COLO829 (cell line): ENCODE measurements at regions not wholly inside any gene's neighbourhood (a gene's known extent, or its start where the extent isn't known, plus 50 kb on each side); places are given as distances from the start of the nearest gene placed in this dataset.
"Not testable (repeated sequence)": the region's sequence is repeated elsewhere in the genome, so short reads cannot be mapped to it uniquely, and the experiment has no call there.

Experiments used
- DNase-seq: peaks from one replicate; pipeline ENCODE4 v3.0.0; 2012; ENCODE audit warnings: low spot score

- not testable (repeated sequence) for DNase-seq
Measured at GRCh38 chr3:125697979-125698640, 102.8 kb upstream of the OSBPL11 start.

- DNase-seq, result no peak
Measured at GRCh38 chr3:125715651-125716050, 120.4 kb upstream of the OSBPL11 start.

GRCh38 chr3:125732151-125732550, 136.9 kb upstream of the OSBPL11 start:
- not testable (repeated sequence) for DNase-seq

- DNase-seq, result not testable (repeated sequence)
Measured at GRCh38 chr3:125741991-125742718, 146.9 kb upstream of the OSBPL11 start.

GRCh38 chr3:125742845-125743244, 147.5 kb upstream of the OSBPL11 start:
- not testable (repeated sequence) for DNase-seq

- not testable (repeated sequence) for DNase-seq
Measured at GRCh38 chr3:125757050-125757449, 161.8 kb upstream of the OSBPL11 start.

GRCh38 chr3:125758641-125759130, 163.4 kb upstream of the OSBPL11 start:
- DNase-seq, result not testable (repeated sequence)

- DNase-seq, result not testable (repeated sequence)
Measured at GRCh38 chr3:125762601-125763000, 167.3 kb upstream of the OSBPL11 start.

- DNase-seq, result not testable (repeated sequence)
Measured at GRCh38 chr3:125766285-125766826, 171.1 kb upstream of the OSBPL11 start.

GRCh38 chr3:125766931-125767330, 171.6 kb upstream of the OSBPL11 start:
- not testable (repeated sequence) for DNase-seq

- no peak for DNase-seq
Measured at GRCh38 chr3:125767641-125768040, 172.3 kb upstream of the OSBPL11 start.

- not testable (repeated sequence) for DNase-seq
Measured at GRCh38 chr3:125768821-125769220, 173.5 kb upstream of the OSBPL11 start.

GRCh38 chr3:125771506-125771905, 176.2 kb upstream of the OSBPL11 start:
- not testable (repeated sequence) for DNase-seq

GRCh38 chr3:125774433-125775034, 179.2 kb upstream of the OSBPL11 start:
- DNase-seq, result not testable (repeated sequence)

GRCh38 chr3:125775106-125775505, 179.8 kb upstream of the OSBPL11 start:
- DNase-seq, result not testable (repeated sequence)

- not testable (repeated sequence) for DNase-seq
Measured at GRCh38 chr3:125775606-125776294, 180.5 kb upstream of the OSBPL11 start.

- DNase-seq, result not testable (repeated sequence)
Measured at GRCh38 chr3:125779276-125779675, 184.0 kb upstream of the OSBPL11 start.

GRCh38 chr3:125779918-125780317, 184.6 kb upstream of the OSBPL11 start:
- not testable (repeated sequence) for DNase-seq

- not testable (repeated sequence) for DNase-seq
Measured at GRCh38 chr3:125781678-125782077, 186.4 kb upstream of the OSBPL11 start.

GRCh38 chr3:125790312-125790711, 178.7 kb upstream of the ROPN1B start:
- not testable (repeated sequence) for DNase-seq

- not testable (repeated sequence) for DNase-seq
Measured at GRCh38 chr3:125791021-125791420, 178.0 kb upstream of the ROPN1B start.

GRCh38 chr3:125810010-125810409, 159.0 kb upstream of the ROPN1B start:
- not testable (repeated sequence) for DNase-seq
